Nephron progenitor cell (in vitro differentiated cells): ENCODE measurements at regions not wholly inside any gene's neighbourhood (a gene's known extent, or its start where the extent isn't known, plus 50 kb on each side); places are given as distances from the start of the nearest gene placed in this dataset.

Source experiments
- DNase-seq: peaks from one replicate; pipeline ENCODE4 v3.0.0; 2021
- H3K27ac Mint-ChIP-seq: 2 replicates; pipeline ENCODE4 v1.8.0; 2021; ENCODE audit warnings: mild to moderate bottlenecking, moderate library complexity, mixed read lengths
- H3K27me3 Mint-ChIP-seq: 2 replicates; pipeline ENCODE4 v1.8.0; 2021; ENCODE audit warnings: mild to moderate bottlenecking, low read depth, mixed read lengths; ENCODE audit not compliant: poor library complexity
- H3K36me3 Mint-ChIP-seq: 2 replicates; pipeline ENCODE4 v1.8.0; 2021; ENCODE audit warnings: low read depth, mixed read lengths
- H3K4me1 Mint-ChIP-seq: 2 replicates; pipeline ENCODE4 v1.8.0; 2021; ENCODE audit warnings: mixed read lengths
- H3K4me3 Mint-ChIP-seq: 2 replicates; pipeline ENCODE4 v1.8.0; 2021; ENCODE audit warnings: mild to moderate bottlenecking, moderate library complexity, mixed read lengths
- H3K9me3 Mint-ChIP-seq: 2 replicates; pipeline ENCODE4 v1.8.0; 2021; ENCODE audit warnings: mild to moderate bottlenecking, moderate library complexity, mixed read lengths
- CTCF ChIP-seq: fragments of 200-600 bp; sonication (generic); IDR thresholded peaks from 2 replicates; pipeline ENCODE4 v1.5.0; 2021; ENCODE audit warnings: antibody characterized with exemption

DNA sequence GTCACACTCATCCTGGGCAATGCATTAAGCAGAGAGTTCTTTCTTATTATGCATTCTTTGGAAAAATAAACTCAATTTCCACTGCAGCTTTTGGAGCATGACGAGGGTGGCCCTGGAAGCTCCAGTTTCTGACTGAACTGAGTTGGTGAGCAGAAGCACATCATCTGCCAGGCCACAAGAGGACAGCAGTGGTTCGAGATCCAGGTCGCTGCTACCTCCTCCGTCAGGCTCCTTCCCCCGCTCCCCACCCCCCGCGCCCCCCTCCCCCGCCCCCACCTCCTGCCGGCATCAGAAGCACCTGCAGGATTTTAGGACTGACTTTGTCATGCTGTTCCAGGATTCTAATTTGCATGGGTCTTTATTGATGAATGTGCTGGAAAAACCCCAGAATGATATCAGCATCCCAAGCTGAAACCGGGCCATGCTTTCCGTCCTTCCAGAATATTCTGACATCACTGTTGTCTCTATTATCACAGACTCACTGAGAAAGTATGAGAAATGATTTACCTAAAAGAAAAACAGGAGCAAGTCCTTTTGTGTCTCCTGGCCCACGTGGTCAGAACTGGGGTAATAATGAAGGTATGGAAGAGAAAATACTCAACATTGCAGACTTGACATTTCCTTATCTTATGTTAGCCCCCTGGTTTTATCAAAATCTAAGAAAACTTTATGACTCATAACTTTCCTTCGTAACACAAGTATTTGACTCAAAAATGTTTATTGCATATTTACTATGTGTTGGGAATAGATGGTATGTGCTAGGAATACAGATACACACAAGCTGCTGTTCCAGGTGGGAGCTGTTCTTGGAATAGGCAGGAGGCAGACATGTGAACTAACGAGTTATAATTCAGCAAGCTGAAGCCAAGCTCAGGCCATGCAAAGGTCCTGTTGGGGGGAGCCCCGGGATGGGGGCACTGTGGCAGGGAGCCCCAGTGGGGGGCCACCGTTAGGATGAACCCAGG lies 220.2 kb upstream of the EXOC2 start:
- H3K27me3 Mint-ChIP-seq, result peaks cover 39% of the 10 kb centered on the region
- no peak overlapping the region for H3K4me3 Mint-ChIP-seq
- peak; percentile 16 for DNase-seq
- peak; percentile 30 for TF ChIP-seq CTCF
- no peak overlapping the region for H3K27ac Mint-ChIP-seq
- peaks cover 4% of the 10 kb centered on the region for H3K4me1 Mint-ChIP-seq
- peaks cover 8% of the 10 kb centered on the region for H3K36me3 Mint-ChIP-seq
- H3K9me3 Mint-ChIP-seq, result peaks cover 29% of the 10 kb centered on the region

DNA sequence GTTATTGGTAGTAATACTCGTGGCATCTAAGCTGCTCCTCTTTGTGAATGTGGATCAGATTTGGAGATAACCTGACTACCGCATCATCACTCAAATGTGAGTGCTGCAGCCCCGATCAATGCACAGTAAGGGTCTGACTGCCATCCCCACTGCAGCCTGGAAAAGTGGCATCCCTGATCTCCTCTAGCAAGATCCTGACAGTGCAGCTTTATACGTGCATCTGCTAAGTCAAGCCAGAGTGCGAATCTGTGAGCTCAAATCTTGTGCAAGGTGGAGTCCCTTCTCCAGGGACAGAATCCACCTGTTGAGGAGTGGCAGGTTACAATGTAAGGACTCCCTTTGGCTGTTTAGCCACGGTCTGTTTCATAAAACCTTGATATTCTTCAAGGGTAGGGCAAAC lies 215.0 kb upstream of the EXOC2 start:
- Mint-ChIP-seq H3K4me3 (no peak overlapping the region), H3K4me1 (no peaks in the 10 kb centered on the region), H3K27ac (no peak overlapping the region), H3K27me3 (peaks cover 26% of the 10 kb centered on the region), H3K9me3 (peaks cover 4% of the 10 kb centered on the region), H3K36me3 (no peaks in the 10 kb centered on the region)
- DNase-seq, result no peak
- no peak for TF ChIP-seq CTCF

- peaks cover 21% of the 10 kb centered on the region for H3K27me3 Mint-ChIP-seq
- H3K9me3 Mint-ChIP-seq, result no peaks in the 10 kb centered on the region
- TF ChIP-seq CTCF, result no peak
- H3K36me3 Mint-ChIP-seq, result no peaks in the 10 kb centered on the region
- H3K27ac Mint-ChIP-seq, result no peak overlapping the region
- H3K4me3 Mint-ChIP-seq, result no peak overlapping the region
- no peaks in the 10 kb centered on the region for H3K4me1 Mint-ChIP-seq
- DNase-seq, result no peak
Measured at GRCh38 chr6:906920-907319, 214.0 kb upstream of the EXOC2 start.

DNA sequence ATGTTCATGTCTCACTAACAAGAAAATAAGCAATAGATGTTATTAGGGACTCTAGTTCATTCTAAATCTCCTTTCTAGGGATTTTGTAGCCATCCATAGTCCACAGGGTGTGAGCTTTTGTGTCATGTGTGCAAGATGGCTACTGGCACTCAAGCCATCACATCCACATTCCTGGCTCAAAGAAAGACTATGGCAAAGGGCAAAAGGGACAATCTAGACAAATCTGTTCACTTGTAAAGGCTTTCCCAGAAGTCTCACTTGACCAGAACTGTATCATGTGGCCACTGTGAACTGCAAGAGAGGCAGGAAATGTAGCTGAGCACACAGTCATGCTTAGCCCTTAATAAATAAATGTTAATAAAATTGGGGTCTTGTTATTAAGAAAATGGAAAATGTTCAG lies 212.6 kb upstream of the EXOC2 start:
- peaks cover 17% of the 10 kb centered on the region for H3K27me3 Mint-ChIP-seq
- H3K4me3 Mint-ChIP-seq, result no peak overlapping the region
- no peaks in the 10 kb centered on the region for H3K36me3 Mint-ChIP-seq
- no peaks in the 10 kb centered on the region for H3K4me1 Mint-ChIP-seq
- no peak overlapping the region for H3K27ac Mint-ChIP-seq
- no peak for DNase-seq
- no peaks in the 10 kb centered on the region for H3K9me3 Mint-ChIP-seq
- TF ChIP-seq CTCF, result no peak

GRCh38 chr6:904994-905393 lies 212.1 kb upstream of the EXOC2 start:
- H3K4me1 Mint-ChIP-seq, result no peaks in the 10 kb centered on the region
- no peak overlapping the region for H3K4me3 Mint-ChIP-seq
- no peaks in the 10 kb centered on the region for H3K9me3 Mint-ChIP-seq
- DNase-seq, result no peak
- no peak overlapping the region for H3K27ac Mint-ChIP-seq
- H3K27me3 Mint-ChIP-seq, result peaks cover 17% of the 10 kb centered on the region
- H3K36me3 Mint-ChIP-seq, result no peaks in the 10 kb centered on the region
- TF ChIP-seq CTCF, result no peak

DNA sequence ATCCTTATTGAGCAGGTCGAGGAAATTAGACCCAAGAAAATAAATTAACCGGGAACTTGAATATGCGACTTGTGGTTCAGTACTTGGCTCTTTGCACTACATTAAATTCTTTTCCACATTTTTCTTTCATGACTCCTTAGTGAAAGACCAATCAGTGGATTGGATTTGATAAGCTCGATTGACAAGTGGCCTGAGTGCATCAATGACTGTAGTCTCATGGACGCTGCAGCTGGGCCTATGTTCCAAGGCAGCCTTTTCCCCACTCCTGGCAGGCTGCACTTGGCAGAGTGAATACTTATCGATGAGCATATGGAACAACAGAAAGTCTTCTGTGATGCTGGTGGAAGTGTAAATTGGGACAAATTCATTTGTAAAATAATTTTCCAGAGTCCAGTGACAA lies 210.8 kb upstream of the EXOC2 start:
- H3K27me3 Mint-ChIP-seq, result peaks cover 16% of the 10 kb centered on the region
- no peaks in the 10 kb centered on the region for H3K36me3 Mint-ChIP-seq
- no peak overlapping the region for H3K27ac Mint-ChIP-seq
- no peaks in the 10 kb centered on the region for H3K9me3 Mint-ChIP-seq
- H3K4me1 Mint-ChIP-seq, result no peaks in the 10 kb centered on the region
- no peak for DNase-seq
- TF ChIP-seq CTCF, result no peak
- H3K4me3 Mint-ChIP-seq, result no peak overlapping the region
